NCI-H2171 treated with DMSO at 0.1 percent for 48 hours (cell line): ENCODE measurements at regions not wholly inside any gene's neighbourhood (a gene's known extent, or its start where the extent isn't known, plus 50 kb on each side); places are given as distances from the start of the nearest gene placed in this dataset.
A peak's percentile ranks its signal among the peaks of the same experiment; 100 is the strongest.
"Not testable (repeated sequence)": the region's sequence is repeated elsewhere in the genome, so short reads cannot be mapped to it uniquely, and the experiment has no call there.

Source experiments
- DNase-seq: peaks from one replicate; lab custom pipeline; 2025; lab: John Stamatoyannopoulos, UW

DNA sequence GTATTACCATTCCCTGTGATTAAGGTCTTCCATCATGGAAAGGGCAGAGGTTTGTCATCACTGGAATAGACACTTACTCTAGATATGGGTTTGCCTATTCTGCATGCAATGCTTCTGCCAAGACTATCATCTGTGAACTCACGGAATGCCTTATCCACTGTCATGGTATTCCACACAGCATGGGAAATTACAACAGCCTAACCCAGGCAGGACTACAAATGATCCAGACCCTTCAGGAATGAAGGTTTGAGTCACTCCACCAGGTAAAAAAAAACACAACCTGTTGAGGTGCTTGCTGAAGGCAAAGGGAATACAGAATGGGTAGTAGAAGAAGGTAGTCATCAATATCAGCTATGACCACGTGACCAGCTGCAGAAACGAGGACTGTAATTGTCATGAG lies 89.0 kb upstream of the RANBP6 start:
- DNase-seq: not testable (repeated sequence)

DNA sequence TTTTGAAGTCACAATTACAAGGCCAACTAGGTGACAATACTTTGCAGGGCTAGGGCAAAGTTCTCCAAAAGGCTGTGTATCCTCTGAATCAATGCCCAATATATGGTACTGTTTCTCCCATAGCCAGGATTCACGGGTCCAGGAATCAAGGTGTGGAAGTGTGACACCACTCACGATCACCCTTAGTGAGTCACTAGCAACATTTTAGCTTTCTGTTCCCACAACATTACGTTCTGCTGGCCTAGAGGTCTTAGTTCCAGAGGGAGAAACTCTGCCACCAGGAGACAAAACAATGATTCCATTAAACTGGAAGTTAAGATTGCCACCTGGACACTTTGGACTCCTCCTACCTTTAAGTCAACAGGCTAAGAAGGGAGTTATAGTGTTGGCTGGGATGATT lies 88.5 kb upstream of the RANBP6 start:
- DNase-seq: not testable (repeated sequence)

DNA sequence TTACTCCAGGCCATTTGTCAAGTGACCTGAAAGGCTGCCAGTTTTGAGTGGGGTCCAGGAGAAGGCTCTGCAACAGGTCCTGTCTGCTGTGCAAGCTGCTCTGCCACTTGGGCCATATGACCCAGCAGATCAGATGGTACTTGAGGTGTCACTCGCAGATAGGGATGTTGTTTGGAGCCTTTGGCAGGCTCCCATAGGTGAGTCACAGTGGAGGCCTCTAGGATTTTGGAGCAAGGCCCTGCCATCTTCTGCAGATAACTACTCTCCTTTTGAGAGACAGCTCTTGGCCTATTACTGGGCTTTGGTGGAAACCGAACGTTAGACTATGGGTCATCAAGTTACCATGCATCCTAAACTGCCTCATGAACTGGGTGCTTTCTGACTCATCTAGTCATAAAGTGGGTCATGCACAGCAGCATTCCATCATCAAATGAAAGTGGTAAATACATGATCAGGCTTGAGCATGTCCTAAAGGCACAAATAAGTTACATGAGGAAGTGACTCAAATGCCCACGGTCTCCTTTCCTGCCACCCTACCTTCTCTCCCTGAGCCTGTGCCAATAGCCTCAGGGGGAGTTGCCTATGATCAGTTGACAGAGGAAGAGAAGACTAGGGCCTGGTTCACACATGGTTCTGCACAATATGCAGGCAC lies 87.0 kb upstream of the RANBP6 start:
- not testable (repeated sequence) for DNase-seq

DNA sequence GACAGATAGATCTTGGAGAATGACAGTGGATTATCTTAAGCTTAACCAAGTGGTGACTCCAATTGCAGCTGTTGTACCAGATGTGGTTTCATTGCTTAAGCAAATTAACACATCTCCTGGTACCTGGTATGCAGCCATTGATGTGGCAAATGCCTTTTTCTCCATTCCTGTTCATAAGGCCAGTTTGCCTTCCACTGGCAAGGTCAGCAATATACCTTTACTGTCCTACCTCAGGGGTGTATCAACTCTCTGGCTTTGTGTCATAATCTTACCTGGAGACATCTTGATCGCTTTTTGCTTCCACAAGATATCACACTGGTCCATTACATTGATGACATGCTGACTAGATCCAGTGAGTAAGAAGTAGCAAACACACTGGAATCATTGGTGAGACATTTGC lies 86.3 kb upstream of the RANBP6 start:
- DNase-seq: not testable (repeated sequence)

DNA sequence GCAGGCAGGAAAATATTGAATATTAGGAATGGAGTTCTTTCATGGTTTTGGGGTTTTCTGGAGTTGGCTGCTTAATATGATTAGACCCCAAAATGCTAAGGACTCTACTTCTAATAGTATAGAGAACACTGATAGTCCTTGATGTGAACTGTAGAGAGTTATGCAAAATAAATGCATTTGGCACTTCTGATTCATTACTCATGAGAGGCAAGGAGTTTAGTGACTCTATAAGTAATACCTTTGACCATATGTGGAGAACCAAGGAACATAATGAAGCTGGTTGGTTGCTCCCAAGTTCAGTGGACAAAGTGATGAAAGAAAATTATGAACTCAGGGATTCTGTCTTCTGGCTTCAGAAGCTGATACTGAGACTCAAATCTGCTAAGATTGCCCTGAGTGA lies 83.9 kb upstream of the RANBP6 start:
- not testable (repeated sequence) for DNase-seq

DNA sequence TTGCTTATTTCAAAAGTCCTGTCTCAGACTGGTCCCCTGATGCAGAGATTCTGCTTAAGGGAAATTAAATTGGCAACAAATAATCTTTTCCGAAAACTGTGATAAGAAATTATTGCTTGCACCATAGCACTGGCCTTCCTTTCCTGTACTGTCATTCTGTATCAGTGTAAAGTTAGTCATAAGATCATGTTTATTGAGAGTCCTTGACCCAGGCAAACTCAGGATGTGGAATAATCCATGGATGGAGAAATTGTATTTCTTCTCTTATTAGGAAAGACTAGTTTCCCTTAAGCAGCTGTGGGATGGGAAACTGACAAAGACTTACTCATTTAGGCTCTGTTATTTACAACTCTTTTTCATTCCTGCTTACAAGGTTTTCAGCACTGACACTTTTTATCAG lies 83.0 kb upstream of the RANBP6 start:
- DNase-seq: no peak

DNA sequence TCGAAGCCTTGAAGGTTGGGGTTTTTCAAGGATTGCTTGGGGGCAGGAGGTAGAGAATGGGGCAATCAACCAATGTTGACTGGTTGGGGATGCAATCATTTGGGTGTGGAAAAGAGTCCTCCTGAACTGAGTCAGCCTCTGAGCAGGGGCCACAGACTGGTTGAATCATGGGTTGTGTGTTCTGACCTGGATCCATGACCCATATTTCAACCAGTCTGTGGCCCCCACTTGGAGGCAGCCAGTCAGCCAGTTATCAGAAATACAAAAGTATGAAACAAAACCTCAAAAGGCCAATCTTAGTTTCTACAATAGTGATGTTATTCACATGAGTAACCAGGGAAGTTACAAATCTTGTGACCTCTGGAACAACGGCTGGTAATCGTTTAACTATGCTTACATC lies 81.4 kb upstream of the RANBP6 start:
- DNase-seq: no peak

DNA sequence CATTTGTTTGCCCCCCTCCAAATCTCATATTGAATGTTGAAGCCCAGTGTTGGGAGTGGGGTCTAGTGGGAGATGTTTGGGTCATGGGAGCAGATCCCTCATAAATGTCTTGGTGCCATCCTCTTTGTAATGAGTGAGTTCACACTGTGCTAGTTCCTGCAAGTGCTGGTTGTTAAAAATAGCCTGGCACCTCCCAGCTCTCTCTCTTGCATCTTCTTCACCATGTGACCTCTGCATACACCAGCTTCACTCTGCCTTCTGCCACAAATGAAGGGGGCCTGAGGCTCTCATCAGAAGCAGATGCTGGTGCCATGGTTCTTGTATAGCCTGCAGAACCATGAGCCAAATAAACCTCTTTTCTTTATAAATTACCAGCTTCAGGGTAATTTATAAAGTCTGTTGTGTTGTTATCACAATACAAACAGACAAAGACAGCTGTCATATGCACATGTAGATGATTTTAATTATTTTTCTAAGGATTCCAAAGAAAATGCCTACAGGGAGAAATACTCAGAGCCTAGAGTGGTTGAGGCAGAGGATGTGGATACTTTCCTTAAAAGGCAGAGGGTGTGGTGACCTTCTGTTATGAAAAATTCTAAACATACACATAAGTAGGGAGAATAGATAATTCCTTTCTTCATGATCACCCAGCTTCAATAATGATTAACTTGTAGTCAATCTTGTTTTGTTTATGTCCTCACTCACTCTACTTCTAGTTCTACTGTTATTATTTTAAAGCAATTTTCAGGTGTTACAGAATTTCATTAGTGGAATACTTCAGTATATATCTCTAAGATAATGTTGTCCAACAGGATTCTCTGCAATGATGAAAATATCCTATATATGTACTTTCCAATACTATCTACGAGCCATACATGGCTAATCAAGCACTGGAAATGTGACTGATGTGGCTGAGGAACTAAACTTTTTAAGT lies 75.1 kb upstream of the RANBP6 start:
- no peak for DNase-seq

DNA sequence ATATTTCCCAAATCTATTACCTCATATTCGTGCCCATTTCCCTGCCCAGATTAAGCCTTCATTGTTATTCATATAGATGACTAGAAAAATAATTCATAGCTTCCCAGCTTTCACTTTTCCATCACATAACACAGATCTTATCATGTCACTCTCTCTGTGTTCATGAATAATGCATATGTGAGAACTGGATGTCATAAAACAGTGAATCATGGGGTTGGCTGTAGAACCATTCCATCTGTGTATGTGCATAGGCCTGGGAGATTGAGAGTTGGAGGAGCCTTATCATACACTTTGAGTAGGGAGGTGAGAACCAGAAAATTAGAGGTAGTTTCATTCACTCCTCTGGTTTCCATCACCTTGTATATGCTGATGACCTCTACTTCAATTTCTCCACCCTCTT lies 73.9 kb upstream of the RANBP6 start:
- no peak for DNase-seq

DNA sequence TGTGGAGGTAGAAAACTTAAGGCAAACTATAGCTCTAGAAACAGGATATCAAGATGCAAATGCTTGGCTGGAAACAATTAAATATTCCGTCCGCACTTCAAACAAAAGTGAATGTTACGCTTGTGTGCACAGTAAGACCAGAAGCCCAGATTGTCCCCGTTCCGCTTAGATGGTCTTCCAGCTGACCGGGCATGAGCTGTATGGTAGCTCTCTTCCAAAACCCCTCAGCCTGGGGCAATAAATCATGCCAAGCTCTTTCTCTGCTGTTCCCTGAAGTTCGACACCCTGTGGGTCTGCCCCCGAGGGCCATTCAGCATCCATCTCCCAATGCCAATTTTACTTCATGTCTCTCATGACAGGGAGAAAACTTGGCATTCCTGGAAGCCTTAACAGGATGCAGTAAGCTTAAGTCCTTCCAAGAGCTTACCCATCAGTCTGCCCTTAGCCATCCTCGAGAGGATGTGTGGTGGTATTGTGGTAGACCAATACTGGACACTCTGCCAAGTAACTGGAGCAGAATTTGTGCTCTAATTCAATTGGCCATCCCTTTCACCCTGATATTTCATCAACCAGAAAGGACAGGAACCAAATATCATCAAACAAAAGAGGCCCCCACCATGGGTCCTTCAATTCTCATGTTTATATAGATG lies 70.7 kb upstream of the RANBP6 start:
- no peak for DNase-seq

DNA sequence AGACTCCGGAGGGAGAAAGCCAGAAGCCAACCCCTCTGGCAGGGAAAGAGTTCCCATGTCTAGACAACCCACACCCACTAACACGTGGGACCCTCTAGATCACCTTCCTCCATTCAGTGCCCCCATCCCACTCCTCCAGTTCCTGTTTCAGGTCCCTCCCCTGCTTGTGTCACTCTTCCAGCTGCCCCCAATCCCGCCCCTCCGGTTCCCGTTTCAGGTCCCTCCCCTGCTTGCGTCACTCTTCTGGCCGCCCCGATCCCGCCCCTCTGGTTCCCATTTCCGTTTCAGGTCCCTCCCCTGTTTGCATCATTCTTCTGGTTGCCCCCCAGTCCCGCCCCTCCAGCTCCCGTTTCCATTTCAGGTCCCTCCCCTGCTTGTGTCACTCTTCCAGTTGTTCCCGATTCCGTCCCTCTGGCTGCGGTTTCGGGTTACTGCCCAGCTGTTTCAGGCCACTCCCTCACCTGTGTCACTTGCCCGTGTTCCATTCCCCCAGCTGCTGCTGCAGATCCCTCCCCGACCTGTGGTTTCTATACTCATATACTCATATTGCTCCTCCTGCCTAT lies 64.8 kb upstream of the RANBP6 start:
- peak; percentile 90 for DNase-seq

DNA sequence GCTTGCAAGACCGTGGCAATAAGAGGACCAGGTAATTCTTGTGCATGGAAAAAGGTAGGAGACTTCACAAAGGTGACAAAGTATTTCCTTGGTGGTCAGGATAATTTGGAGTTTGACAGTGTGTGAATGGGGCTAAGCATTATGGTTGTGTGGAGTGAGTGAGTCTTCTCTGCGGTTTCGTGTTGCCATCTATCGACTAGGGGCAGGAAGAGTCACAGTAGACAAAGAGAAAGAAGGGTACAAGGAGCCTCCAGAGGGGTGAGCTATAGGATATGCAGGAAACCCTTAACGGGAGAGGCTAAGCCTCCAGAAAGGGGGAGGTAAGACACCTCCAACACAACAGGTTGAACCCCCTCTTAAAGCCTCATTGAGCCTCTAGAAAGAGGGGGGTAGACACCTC lies 64.0 kb upstream of the RANBP6 start:
- no peak for DNase-seq

DNA sequence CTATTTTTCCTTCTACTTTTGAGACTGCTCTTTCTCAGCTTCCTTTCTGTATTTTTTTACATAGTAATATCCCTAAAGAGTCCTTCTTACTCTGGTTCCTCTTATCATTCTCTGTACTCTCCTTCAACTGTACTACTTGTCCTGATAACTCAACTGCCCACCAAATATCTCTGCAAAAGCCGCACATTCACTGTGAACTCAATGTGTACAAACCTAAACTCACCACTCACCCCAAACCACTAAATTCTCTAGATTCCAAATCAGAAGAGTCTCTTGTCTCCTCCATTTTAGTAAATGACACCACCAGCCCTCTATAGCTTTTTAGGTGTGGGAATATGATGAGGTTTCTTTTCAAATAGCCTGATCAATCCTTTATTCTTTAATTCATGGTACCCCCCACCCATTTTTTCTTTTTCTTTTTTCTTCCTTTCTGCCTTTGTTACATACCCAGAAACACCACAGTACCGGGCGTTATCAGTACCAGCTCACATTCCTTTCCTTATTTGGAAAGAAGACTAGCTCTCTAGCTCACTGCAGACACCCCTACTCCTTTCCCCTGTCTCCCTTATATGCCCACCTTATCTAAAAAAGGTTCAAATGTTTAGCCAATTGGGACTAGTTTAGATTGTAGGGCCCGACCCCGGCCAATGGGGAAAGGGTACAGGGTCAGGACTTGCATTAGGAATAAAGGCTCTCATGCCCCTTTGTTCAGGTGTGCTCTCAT lies 63.1 kb upstream of the RANBP6 start:
- no peak for DNase-seq

DNA sequence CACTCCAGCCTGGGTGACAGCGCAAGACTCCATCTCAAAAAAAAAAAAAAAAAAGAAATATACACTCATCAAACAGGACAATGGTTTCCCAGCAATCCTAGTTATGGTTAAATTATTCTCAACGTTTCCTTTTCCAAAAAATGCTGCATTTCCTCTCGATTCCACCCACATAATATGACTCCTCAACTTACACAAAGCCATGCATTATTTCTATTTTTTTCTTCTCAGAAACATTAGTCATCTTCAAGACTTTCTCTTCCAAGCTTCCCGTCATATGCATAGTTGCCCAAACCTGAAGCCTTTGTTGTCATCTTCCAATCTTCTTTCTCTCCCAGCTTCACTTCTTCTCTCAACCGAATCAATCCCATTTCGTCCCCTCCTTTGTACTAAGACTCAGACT lies 61.4 kb upstream of the RANBP6 start:
- DNase-seq: no peak

DNA sequence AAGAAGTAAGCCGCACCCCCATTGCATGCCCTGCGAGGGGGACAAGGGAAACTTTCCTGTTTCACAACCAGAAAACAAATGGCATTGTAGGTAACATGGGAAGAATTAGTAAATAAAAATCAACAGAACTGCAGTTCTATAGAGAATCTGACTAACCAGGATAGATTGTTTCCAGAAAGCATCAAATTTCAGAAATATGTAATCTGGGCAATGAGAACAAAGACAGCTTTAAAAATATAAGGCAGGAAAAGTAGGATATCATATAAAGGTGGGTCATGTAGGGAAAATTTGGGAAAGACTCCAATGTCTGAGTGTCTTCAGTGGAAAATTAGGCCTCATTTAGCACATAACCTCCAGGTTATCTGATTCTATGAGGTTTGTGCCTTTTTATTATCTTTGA lies 58.3 kb upstream of the RANBP6 start:
- DNase-seq: no peak

DNA sequence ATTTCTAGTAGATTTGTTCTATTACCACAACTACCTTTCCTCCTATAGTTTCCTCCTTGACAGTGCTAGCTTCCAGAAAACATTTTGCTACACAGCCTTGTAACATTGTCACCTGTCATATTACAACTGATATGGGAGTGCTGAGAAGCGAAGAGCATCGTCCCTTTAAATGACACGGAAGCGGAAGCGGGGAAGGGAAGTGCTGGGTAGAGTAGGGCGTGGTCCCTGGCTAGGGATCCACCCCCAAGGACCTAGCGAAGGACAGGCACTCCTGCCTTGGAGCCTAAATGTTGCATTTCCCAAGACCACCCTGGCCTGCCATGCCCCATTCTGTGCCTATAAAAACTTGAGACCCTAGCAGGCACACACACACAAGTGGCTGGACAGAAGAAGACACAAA lies 57.4 kb upstream of the RANBP6 start:
- DNase-seq: no peak

DNA sequence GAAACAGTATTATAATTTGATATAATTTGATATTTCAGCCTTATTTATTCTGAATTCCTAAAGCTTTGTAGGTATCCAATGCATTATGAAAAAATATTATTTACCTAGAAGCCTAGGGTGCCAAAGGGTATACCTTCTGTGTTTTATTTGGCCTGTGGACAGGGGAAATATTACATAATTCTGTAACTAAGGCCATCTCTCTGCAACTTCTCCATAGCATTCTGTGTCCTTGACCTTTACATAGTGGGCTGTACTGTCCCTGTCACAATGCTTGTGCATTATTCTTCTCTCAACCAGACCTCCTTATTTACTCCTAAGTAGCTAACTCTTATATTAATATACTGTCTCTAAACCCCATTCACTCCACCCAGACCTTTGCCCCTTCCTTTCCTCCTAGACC lies 57.0 kb upstream of the RANBP6 start:
- DNase-seq: no peak

DNA sequence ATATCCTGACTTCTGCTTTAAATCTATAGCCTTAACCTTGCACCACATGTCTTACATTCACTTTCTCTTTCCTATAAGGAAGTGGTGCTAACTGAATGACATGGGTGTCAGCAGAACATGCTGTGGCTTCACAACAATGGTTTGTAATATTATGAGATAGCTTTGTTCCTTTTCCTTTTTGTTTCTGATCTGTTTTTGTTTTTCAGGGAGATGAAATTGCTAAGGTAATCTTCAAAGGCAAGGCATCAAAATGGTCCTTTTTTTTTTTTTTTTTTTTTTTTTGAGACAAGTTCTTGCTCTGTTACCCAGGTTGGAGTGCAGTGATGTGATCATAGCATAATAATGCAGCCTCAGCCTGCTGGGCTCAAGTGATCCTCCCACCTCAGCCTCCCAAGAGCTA lies 53.6 kb upstream of the RANBP6 start:
- no peak for DNase-seq

DNA sequence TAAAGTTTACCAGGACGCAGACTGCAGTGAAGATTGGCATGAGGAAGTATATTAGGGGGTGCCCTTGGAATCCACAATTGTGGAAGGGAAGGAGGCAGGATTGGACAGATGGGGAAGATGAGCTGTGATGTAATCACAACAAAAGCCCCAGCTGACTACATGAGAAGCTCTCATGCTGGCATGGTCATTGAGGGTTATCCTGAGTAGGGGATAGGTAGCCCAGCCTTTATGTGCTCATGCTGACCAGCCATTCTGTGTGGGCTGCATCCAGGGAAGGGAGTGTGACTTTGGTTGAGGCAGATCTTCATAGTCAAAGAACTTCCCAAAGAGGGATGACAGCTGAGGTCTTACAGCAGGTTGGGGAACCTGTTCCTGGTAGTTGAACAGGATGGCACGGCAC lies 52.0 kb upstream of the RANBP6 start:
- DNase-seq: no peak
